C4-2B (cell line): ENCODE measurements at regions not wholly inside any gene's neighbourhood (a gene's known extent, or its start where the extent isn't known, plus 50 kb on each side); places are given as distances from the start of the nearest gene placed in this dataset.

Source experiments
- H3K27ac ChIP-seq: fragments of 450-650 bp; 2 replicates; pipeline ENCODE4 v1.5.1; 2017
- ZFX ChIP-seq: fragments of 450-650 bp; IDR thresholded peaks from 2 replicates; pipeline ENCODE4 v1.6.1; 2017
- TF ChIP-seq, protein P1 (sequence below): fragments of 450-650 bp; conservative IDR thresholded peaks from 2 replicates; pipeline ENCODE4 v1.5.1; 2017; ENCODE audit warnings: mild to moderate bottlenecking

DNA sequence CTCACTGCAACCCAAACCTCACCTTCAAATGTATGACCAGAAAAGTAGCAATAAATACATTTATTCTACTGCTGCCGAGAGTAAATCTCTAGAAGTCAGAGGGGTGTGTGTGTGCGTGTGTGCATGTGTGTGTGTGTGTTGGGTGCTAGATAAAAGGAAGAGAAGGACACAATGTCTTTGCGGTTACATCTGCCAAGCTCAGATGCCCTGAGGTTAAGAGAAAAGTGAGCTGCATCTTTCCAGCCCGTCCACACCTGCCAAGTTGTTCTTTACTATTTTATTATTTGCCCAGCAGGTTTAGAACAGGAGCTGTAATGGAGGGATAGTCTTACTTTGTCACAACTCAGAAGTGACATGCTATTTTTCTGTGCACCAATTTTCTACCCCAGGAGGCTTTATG is 54.5 kb upstream of the ANKFN1 start:
- TF ChIP-seq ZFX = no peak
- no peak overlapping the region for H3K27ac ChIP-seq

DNA sequence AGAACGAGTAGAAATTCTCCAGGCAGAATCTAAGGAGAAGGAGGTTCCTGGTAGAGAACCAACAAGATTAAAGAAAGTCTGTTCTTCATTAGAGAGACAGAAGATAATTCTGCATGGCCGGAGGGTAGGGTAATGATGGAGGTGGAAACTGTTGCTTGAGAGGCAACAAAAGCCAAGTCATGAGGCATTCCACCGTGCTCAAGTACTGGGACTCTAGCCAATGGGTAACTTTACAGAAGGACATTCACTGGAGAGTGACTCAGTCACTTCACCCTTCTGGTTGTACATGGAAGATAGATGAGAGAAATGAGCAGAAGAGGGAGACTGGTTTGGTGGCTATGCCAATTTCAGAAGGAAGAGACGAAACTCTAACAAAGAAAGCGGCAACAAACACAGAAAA is 53.6 kb upstream of the ANKFN1 start:
- H3K27ac ChIP-seq = no peak overlapping the region

More for the DNA sequence above, 53.6 kb upstream of the ANKFN1 start:
- TF ChIP-seq, protein P1, sequence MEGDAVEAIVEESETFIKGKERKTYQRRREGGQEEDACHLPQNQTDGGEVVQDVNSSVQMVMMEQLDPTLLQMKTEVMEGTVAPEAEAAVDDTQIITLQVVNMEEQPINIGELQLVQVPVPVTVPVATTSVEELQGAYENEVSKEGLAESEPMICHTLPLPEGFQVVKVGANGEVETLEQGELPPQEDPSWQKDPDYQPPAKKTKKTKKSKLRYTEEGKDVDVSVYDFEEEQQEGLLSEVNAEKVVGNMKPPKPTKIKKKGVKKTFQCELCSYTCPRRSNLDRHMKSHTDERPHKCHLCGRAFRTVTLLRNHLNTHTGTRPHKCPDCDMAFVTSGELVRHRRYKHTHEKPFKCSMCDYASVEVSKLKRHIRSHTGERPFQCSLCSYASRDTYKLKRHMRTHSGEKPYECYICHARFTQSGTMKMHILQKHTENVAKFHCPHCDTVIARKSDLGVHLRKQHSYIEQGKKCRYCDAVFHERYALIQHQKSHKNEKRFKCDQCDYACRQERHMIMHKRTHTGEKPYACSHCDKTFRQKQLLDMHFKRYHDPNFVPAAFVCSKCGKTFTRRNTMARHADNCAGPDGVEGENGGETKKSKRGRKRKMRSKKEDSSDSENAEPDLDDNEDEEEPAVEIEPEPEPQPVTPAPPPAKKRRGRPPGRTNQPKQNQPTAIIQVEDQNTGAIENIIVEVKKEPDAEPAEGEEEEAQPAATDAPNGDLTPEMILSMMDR = no peak
- TF ChIP-seq ZFX = no peak
